Common myeloid progenitor, CD34-positive (primary cell): ENCODE measurements at regions not wholly inside any gene's neighbourhood (a gene's known extent, or its start where the extent isn't known, plus 50 kb on each side); places are given as distances from the start of the nearest gene placed in this dataset.

Source experiments
- CTCF ChIA-PET: fragments of 350-600 bp; sonication (Branson Sonifier 250); formaldehyde crosslinking; loops from one replicate; lab custom pipeline; 2021; ENCODE audit warnings: antibody characterized with exemption; lab: Charles Lee
- POLR2A ChIA-PET: fragments of 350-600 bp; sonication (Branson Sonifier 250); formaldehyde crosslinking; loops from one replicate; lab custom pipeline; 2021; ENCODE audit warnings: antibody characterized with exemption; lab: Charles Lee
- DNase-seq, 3 donors: peaks; one replicate each; pipeline versions ENCODE4 v3.0.0 to v3.0.0-alpha.2; 2013
- H3K27ac ChIP-seq, 2 experiments: 1 replicate in 1 of 2; 2 replicates in 1 of 2; pipeline ENCODE4 v1.7.0; 2013; ENCODE audit warnings: inconsistent platforms in 2 of 2, low read length in 2 of 2, mild to moderate bottlenecking in 2 of 2, low read depth in 1 of 2, moderate library complexity in 1 of 2; ENCODE audit not compliant: severe bottlenecking in 2 of 2, insufficient read depth in 1 of 2, poor library complexity in 1 of 2
- H3K27me3 ChIP-seq, 5 experiments: replicated peaks in 2 of 5; 1 replicate in 3 of 5; 2 replicates in 2 of 5; pipeline versions ENCODE4 v1.6.1 to v1.7.0; 2013; ENCODE audit warnings: low read length in 4 of 5, mild to moderate bottlenecking in 2 of 5, moderate library complexity in 2 of 5, inconsistent platforms in 1 of 5; ENCODE audit not compliant: insufficient read depth in 5 of 5, control insufficient read depth in 4 of 5
- H3K36me3 ChIP-seq, 4 experiments: 1 replicate in 2 of 4; 2 replicates in 2 of 4; pipeline versions ENCODE4 v1.6.1 to v1.7.0; 2013; ENCODE audit warnings: low read length in 3 of 4, control low read depth in 1 of 4, mild to moderate bottlenecking in 1 of 4; ENCODE audit not compliant: control insufficient read depth in 4 of 4, insufficient read depth in 4 of 4
- H3K4me1 ChIP-seq, 4 experiments: 1 replicate in 3 of 4; 2 replicates in 1 of 4; pipeline versions ENCODE4 v1.6.1 to v1.7.1; 2013; ENCODE audit warnings: low read length in 3 of 4, mild to moderate bottlenecking in 3 of 4, control low read depth in 1 of 4, inconsistent platforms in 1 of 4, moderate library complexity in 1 of 4; ENCODE audit not compliant: control insufficient read depth in 4 of 4, insufficient read depth in 4 of 4; ENCODE audit errors: control extremely low read depth in 1 of 4
- H3K4me3 ChIP-seq, 7 experiments: 1 replicate in 4 of 7; 2 replicates in 3 of 7; pipeline versions ENCODE4 v1.5.1 to v1.7.0; 2013; ENCODE audit warnings: mild to moderate bottlenecking in 7 of 7, low read length in 6 of 7, moderate library complexity in 6 of 7, inconsistent platforms in 2 of 7, low read depth in 2 of 7, control low read depth in 1 of 7; ENCODE audit not compliant: insufficient read depth in 4 of 7, control insufficient read depth in 1 of 7; ENCODE audit errors: extremely low read depth in 1 of 7
- H3K9me3 ChIP-seq, 5 experiments: 1 replicate in 4 of 5; 2 replicates in 1 of 5; pipeline versions ENCODE4 v1.6.1 to v1.7.1; 2013; ENCODE audit warnings: low read length in 4 of 5, mild to moderate bottlenecking in 2 of 5, inconsistent platforms in 1 of 5, low read depth in 1 of 5, moderate library complexity in 1 of 5; ENCODE audit not compliant: control insufficient read depth in 4 of 5, insufficient read depth in 2 of 5; ENCODE audit errors: control extremely low read depth in 1 of 5
- WGBS: methylation state at CpG from one replicate; pipeline ENCODE4 v1.1.5; 2013; ENCODE audit not compliant: insufficient coverage; 5-methylcytosine and 5-hydroxymethylcytosine counted together

- ChIA-PET POLR2A (no interaction called here), CTCF (interaction anchor here (2.3 kb wide), 1 partner anchor 236 kb away, joined by 6 read pairs; no protein-coding TSS in a partner anchor)
- H3K27ac ChIP-seq = no peak overlapping the region
- H3K4me1 ChIP-seq = no peaks in the 10 kb centered on the region
- WGBS = 100% methylated on average over 2 of the region's 3 CpGs
- H3K27me3 ChIP-seq = no peaks in the 10 kb centered on the region
- H3K9me3 ChIP-seq = no peaks in the 10 kb centered on the region
- no peaks in the 10 kb centered on the region for H3K36me3 ChIP-seq
- H3K4me3 ChIP-seq = no peak overlapping the region
- DNase-seq = no peak
These were observed 76.7 kb upstream of the P3H2 start for GRCh38 chr3:190197346-190197763.

- POLR2A ChIA-PET = no interaction called here
- Histone ChIP-seq H3K9me3 (no peaks in the 10 kb centered on the region), H3K4me1 (no peaks in the 10 kb centered on the region), H3K27ac (no peak overlapping the region), H3K27me3 (no peaks in the 10 kb centered on the region), H3K36me3 (no peaks in the 10 kb centered on the region), H3K4me3 (no peak overlapping the region)
- CTCF ChIA-PET = interaction anchor here (0.6 kb wide), 1 partner anchor 10 kb away, joined by 3 read pairs; no protein-coding TSS in a partner anchor
- 93% methylated on average over 2 of the region's 3 CpGs for WGBS
- no peak for DNase-seq
These were observed 73.8 kb upstream of the P3H2 start for GRCh38 chr3:190194506-190194905.

- H3K9me3 ChIP-seq = no peaks in the 10 kb centered on the region
- H3K36me3 ChIP-seq = no peaks in the 10 kb centered on the region
- no peaks in the 10 kb centered on the region for H3K27me3 ChIP-seq
- H3K27ac ChIP-seq = no peak overlapping the region
- WGBS = 73% methylated on average over 4 of the region's 4 CpGs
- POLR2A ChIA-PET = no interaction called here
- H3K4me3 ChIP-seq = no peak overlapping the region
- no peak for DNase-seq
- CTCF ChIA-PET = interaction anchor here (1.1 kb wide), 1 partner anchor 9 kb away, joined by 3 read pairs; no protein-coding TSS in a partner anchor
- no peaks in the 10 kb centered on the region for H3K4me1 ChIP-seq
These were observed 72.5 kb upstream of the P3H2 start for GRCh38 chr3:190193210-190193609.

GRCh38 chr3:190192739-190193138 is 72.0 kb upstream of the P3H2 start:
- Histone ChIP-seq H3K27me3 (no peaks in the 10 kb centered on the region), H3K4me1 (no peaks in the 10 kb centered on the region), H3K4me3 (no peak overlapping the region), H3K36me3 (no peaks in the 10 kb centered on the region), H3K9me3 (no peaks in the 10 kb centered on the region), H3K27ac (no peak overlapping the region)
- CTCF ChIA-PET = interaction anchor here (1.0 to 1.1 kb wide), 2 partner anchors 10 to 23 kb away, joined by 3 read pairs; no protein-coding TSS in a partner anchor
- no peak for DNase-seq
- POLR2A ChIA-PET = no interaction called here
- 100% methylated on average over 2 of the region's 2 CpGs for WGBS

- 100% methylated on average over 1 of the region's 2 CpGs for WGBS
- H3K27me3 ChIP-seq = no peaks in the 10 kb centered on the region
- DNase-seq = no peak
- H3K27ac ChIP-seq = no peak overlapping the region
- H3K4me1 ChIP-seq = no peaks in the 10 kb centered on the region
- no peaks in the 10 kb centered on the region for H3K9me3 ChIP-seq
- H3K36me3 ChIP-seq = no peaks in the 10 kb centered on the region
- H3K4me3 ChIP-seq = no peak overlapping the region
- CTCF ChIA-PET = interaction anchor here (1.0 kb wide), 1 partner anchor 24 kb away, joined by 3 read pairs; no protein-coding TSS in a partner anchor
- POLR2A ChIA-PET = no interaction called here
These were observed 71.4 kb upstream of the P3H2 start for GRCh38 chr3:190192087-190192486.

GRCh38 chr3:190188197-190188596 is 67.5 kb upstream of the P3H2 start:
- Histone ChIP-seq H3K27me3 (no peaks in the 10 kb centered on the region), H3K9me3 (no peaks in the 10 kb centered on the region), H3K4me3 (no peak overlapping the region), H3K36me3 (no peaks in the 10 kb centered on the region), H3K27ac (no peak overlapping the region), H3K4me1 (no peaks in the 10 kb centered on the region)
- CTCF ChIA-PET = interaction anchor here (1.6 to 2.9 kb wide), 2 partner anchors 11 to 161 kb away, joined by 3 to 9 read pairs; no protein-coding TSS in a partner anchor
- DNase-seq = no peak
- POLR2A ChIA-PET = no interaction called here
- 100% methylated on average over 2 of the region's 2 CpGs for WGBS

GRCh38 chr3:190183121-190183520 is 62.4 kb upstream of the P3H2 start:
- Histone ChIP-seq H3K9me3 (no peaks in the 10 kb centered on the region), H3K36me3 (no peaks in the 10 kb centered on the region), H3K27me3 (no peaks in the 10 kb centered on the region), H3K27ac (no peak overlapping the region), H3K4me1 (no peaks in the 10 kb centered on the region), H3K4me3 (no peak overlapping the region)
- POLR2A ChIA-PET = no interaction called here
- DNase-seq = no peak
- 100% methylated on average over 3 of the region's 4 CpGs for WGBS
- CTCF ChIA-PET = no interaction called here
